Tibial nerve (tissue), 4 donors: ENCODE measurements at regions not wholly inside any gene's neighbourhood (a gene's known extent, or its start where the extent isn't known, plus 50 kb on each side); places are given as distances from the start of the nearest gene placed in this dataset.

Source experiments
- DNase-seq, 2 donors: peaks; one replicate each; pipeline ENCODE4 v3.0.0-alpha.2; 2019; ENCODE audit warnings: low spot score in 2 of 2
- H3K27ac ChIP-seq, 4 donors: fragments of 200-600 bp; sonication (generic) in 3 of 4; one replicate each; pipeline ENCODE4 v1.5.1; 2017 to 2019; ENCODE audit warnings: mild to moderate bottlenecking in 1 of 4
- H3K27me3 ChIP-seq, 2 donors: fragments of 200-600 bp; sonication (generic) in 1 of 2; one replicate each; pipeline versions ENCODE4 v1.5.1 to v1.6.0; 2017 to 2019
- H3K36me3 ChIP-seq, 3 donors: fragments of 200-600 bp; sonication (generic); one replicate each; pipeline ENCODE4 v1.5.1; 2018 to 2019
- H3K4me1 ChIP-seq, 4 donors: fragments of 200-600 bp; sonication (generic) in 3 of 4; one replicate each; pipeline ENCODE4 v1.5.1; 2017 to 2019
- H3K4me3 ChIP-seq, 4 donors: fragments of 200-600 bp; sonication (generic) in 3 of 4; one replicate each; pipeline ENCODE4 v1.5.1; 2017 to 2019; ENCODE audit warnings: mild to moderate bottlenecking in 1 of 4, moderate library complexity in 1 of 4
- H3K9me3 ChIP-seq, 4 donors: fragments of 200-600 bp; sonication (generic) in 3 of 4; one replicate each; pipeline ENCODE4 v1.5.1; 2017 to 2019
- CTCF ChIP-seq, 5 experiments: fragments of 200-600 bp in 3 of 5; fragments of 450-650 bp in 2 of 5; sonication (generic) in 3 of 5; IDR thresholded peaks; one replicate each; pipeline ENCODE4 v1.5.1; 2016 to 2019; ENCODE audit warnings: antibody characterized with exemption in 5 of 5, mild to moderate bottlenecking in 3 of 5, moderate library complexity in 2 of 5
- EP300 ChIP-seq, 2 donors: sonication (generic); formaldehyde crosslinking; IDR thresholded peaks; one replicate each; pipeline ENCODE4 v1.6.1; 2017; ENCODE audit warnings: antibody characterized with exemption in 2 of 2, mild to moderate bottlenecking in 1 of 2
- POLR2A ChIP-seq, 2 donors: fragments of 450-650 bp; IDR thresholded peaks; one replicate each; pipeline ENCODE4 v1.6.1; 2017; ENCODE audit warnings: antibody characterized with exemption in 2 of 2, mild to moderate bottlenecking in 2 of 2, moderate library complexity in 2 of 2
- WGBS, 2 donors: methylation state at CpG; one replicate each; pipeline ENCODE4 v1.1.5; 2018; 5-methylcytosine and 5-hydroxymethylcytosine counted together

GRCh38 chr15:62218841-62219240, 53.8 kb upstream of the C2CD4B start:
- Histone ChIP-seq H3K4me1 (no peaks in the 10 kb centered on the region), H3K27me3 (no peaks in the 10 kb centered on the region), H3K27ac (no peak overlapping the region), H3K4me3 (no peak overlapping the region), H3K9me3 (peaks cover 0 to 34% (median 0%) of the 10 kb centered on the region in 4 donors), H3K36me3 (no peaks in the 10 kb centered on the region)
- WGBS, 2 donors, result 89 to 97% methylated on average over 15 of the region's 15 CpGs
- DNase-seq, result no peak
- TF ChIP-seq POLR2A (IDR thresholded peaks at IDR 0.05) (no peak), CTCF (IDR thresholded peaks at IDR 0.05) (no peak), EP300 (IDR thresholded peaks at IDR 0.05) (no peak)

- TF ChIP-seq EP300 (IDR thresholded peaks at IDR 0.05) (no peak), CTCF (IDR thresholded peaks at IDR 0.05) (no peak), POLR2A (IDR thresholded peaks at IDR 0.05) (no peak)
- no peaks in the 10 kb centered on the region for H3K36me3 ChIP-seq
- 86 to 87% methylated on average over 5 of the region's 5 CpGs for WGBS, 2 donors
- DNase-seq, result no peak
- H3K4me3 ChIP-seq, result no peak overlapping the region
- H3K27me3 ChIP-seq, result no peaks in the 10 kb centered on the region
- peaks cover 0 to 34% (median 0%) of the 10 kb centered on the region in 4 donors for H3K9me3 ChIP-seq
- no peaks in the 10 kb centered on the region for H3K4me1 ChIP-seq
- no peak overlapping the region for H3K27ac ChIP-seq
These were observed 54.7 kb upstream of the C2CD4B start for GRCh38 chr15:62219799-62220198.

- Histone ChIP-seq H3K4me3 (no peak overlapping the region), H3K27me3 (no peaks in the 10 kb centered on the region), H3K4me1 (no peaks in the 10 kb centered on the region), H3K36me3 (no peaks in the 10 kb centered on the region), H3K9me3 (peaks cover 0 to 8% (median 0%) of the 10 kb centered on the region in 4 donors), H3K27ac (no peak overlapping the region)
- no peak for DNase-seq
- TF ChIP-seq POLR2A (IDR thresholded peaks at IDR 0.05) (no peak), EP300 (IDR thresholded peaks at IDR 0.05) (no peak), CTCF (IDR thresholded peaks at IDR 0.05) (no peak)
- WGBS, 2 donors, result 80 to 85% methylated on average over 2 of the region's 2 CpGs
These were observed 57.9 kb upstream of the C2CD4B start for GRCh38 chr15:62223020-62223419.

- 94 to 100% methylated on average over 1 of the region's 1 CpG for WGBS, 2 donors
- no peak overlapping the region for H3K27ac ChIP-seq
- H3K36me3 ChIP-seq, result no peaks in the 10 kb centered on the region
- H3K4me3 ChIP-seq, result no peak overlapping the region
- H3K9me3 ChIP-seq, result no peaks in the 10 kb centered on the region
- no peak for DNase-seq
- TF ChIP-seq CTCF (IDR thresholded peaks at IDR 0.05), result no peak
- no peak for TF ChIP-seq POLR2A (IDR thresholded peaks at IDR 0.05)
- TF ChIP-seq EP300 (IDR thresholded peaks at IDR 0.05), result no peak
- no peaks in the 10 kb centered on the region for H3K4me1 ChIP-seq
- H3K27me3 ChIP-seq, result no peaks in the 10 kb centered on the region
These were observed 63.5 kb upstream of the C2CD4B start for GRCh38 chr15:62228604-62229003.

GRCh38 chr15:62231856-62232255, 66.8 kb upstream of the C2CD4B start:
- Histone ChIP-seq H3K36me3 (no peaks in the 10 kb centered on the region), H3K9me3 (no peaks in the 10 kb centered on the region), H3K4me1 (no peaks in the 10 kb centered on the region), H3K27me3 (no peaks in the 10 kb centered on the region), H3K27ac (no peak overlapping the region), H3K4me3 (no peak overlapping the region)
- DNase-seq, result no peak
- no peak for TF ChIP-seq CTCF (IDR thresholded peaks at IDR 0.05)
- TF ChIP-seq POLR2A (IDR thresholded peaks at IDR 0.05), result no peak
- TF ChIP-seq EP300 (IDR thresholded peaks at IDR 0.05), result no peak
- WGBS, 2 donors, result 70 to 79% methylated on average over 3 of the region's 3 CpGs
